ENCODE measurements at regions not wholly inside any gene's neighbourhood (a gene's known extent, or its start where the extent isn't known, plus 50 kb on each side); places are given as distances from the start of the nearest gene placed in this dataset.
A peak's percentile ranks its signal among the peaks of the same experiment; 100 is the strongest.

GRCh38 chr6:133741375-133741861, 147.5 kb upstream of the TCF21 start:
- H3K4me1 Mint-ChIP-seq (ENCODE audit: low read depth, unreplicated experiment) = peaks cover 37% of the 10 kb centered on the region
- no peak for TF ChIP-seq CTCF (IDR thresholded peaks at IDR 0.05; ENCODE audit: unreplicated experiment)
- CTCF ChIA-PET = interaction anchor here (0.5 kb wide), 1 partner anchor 1152 kb away, joined by 4 read pairs; the partner anchor contains the start of gene TAAR5
- DNase-seq = no peak
- H3K27ac Mint-ChIP-seq (ENCODE audit: unreplicated experiment) = no peak overlapping the region
- intact Hi-C loops (cut with micrococcal nuclease; ENCODE audit: unreplicated experiment) = no loop called here
- peaks cover 11% of the 10 kb centered on the region for H3K36me3 Mint-ChIP-seq (ENCODE audit: insufficient read depth, unreplicated experiment)
- no TSS peak for BruUV-seq (replicated peaks)
- no peak overlapping the region for H3K4me3 Mint-ChIP-seq (ENCODE audit: low read depth, unreplicated experiment)
- H3K9me3 Mint-ChIP-seq (ENCODE audit: low read depth, unreplicated experiment) = no peaks in the 10 kb centered on the region
- no peaks in the 10 kb centered on the region for H3K27me3 Mint-ChIP-seq (ENCODE audit: unreplicated experiment)

- H3K36me3 Mint-ChIP-seq (ENCODE audit: insufficient read depth, unreplicated experiment) = peaks cover 11% of the 10 kb centered on the region
- H3K27me3 Mint-ChIP-seq (ENCODE audit: unreplicated experiment) = no peaks in the 10 kb centered on the region
- no peak overlapping the region for H3K27ac Mint-ChIP-seq (ENCODE audit: unreplicated experiment)
- no TSS peak for BruUV-seq (replicated peaks)
- H3K4me3 Mint-ChIP-seq (ENCODE audit: low read depth, unreplicated experiment) = no peak overlapping the region
- CTCF ChIA-PET = interaction anchor here (0.6 kb wide), 1 partner anchor 158 kb away, joined by 3 read pairs; no protein-coding TSS in a partner anchor
- intact Hi-C loops (cut with micrococcal nuclease; ENCODE audit: unreplicated experiment) = no loop called here
- no peak for TF ChIP-seq CTCF (IDR thresholded peaks at IDR 0.05; ENCODE audit: unreplicated experiment)
- DNase-seq = no peak
- peaks cover 27% of the 10 kb centered on the region for H3K4me1 Mint-ChIP-seq (ENCODE audit: low read depth, unreplicated experiment)
- H3K9me3 Mint-ChIP-seq (ENCODE audit: low read depth, unreplicated experiment) = no peaks in the 10 kb centered on the region
Measured at GRCh38 chr6:133743621-133744020, 145.3 kb upstream of the TCF21 start.

GRCh38 chr6:133746417-133746770, 142.5 kb upstream of the TCF21 start:
- peak overlapping the region; percentile 60 for H3K4me3 Mint-ChIP-seq (ENCODE audit: low read depth, unreplicated experiment)
- intact Hi-C loops (cut with micrococcal nuclease; ENCODE audit: unreplicated experiment) = loop anchor here (5.0 kb wide), 1 partner anchor 99 kb away; no protein-coding TSS in a partner anchor

GRCh38 chr6:133748628-133749027, 140.3 kb upstream of the TCF21 start:
- H3K4me3 Mint-ChIP-seq (ENCODE audit: low read depth, unreplicated experiment) = no peak overlapping the region
- no TSS peak for BruUV-seq (replicated peaks)
- H3K4me1 Mint-ChIP-seq (ENCODE audit: low read depth, unreplicated experiment) = peaks cover 25% of the 10 kb centered on the region
- H3K36me3 Mint-ChIP-seq (ENCODE audit: insufficient read depth, unreplicated experiment) = peaks cover 11% of the 10 kb centered on the region
- CTCF ChIA-PET = no interaction called here
- no peaks in the 10 kb centered on the region for H3K9me3 Mint-ChIP-seq (ENCODE audit: low read depth, unreplicated experiment)
- no peaks in the 10 kb centered on the region for H3K27me3 Mint-ChIP-seq (ENCODE audit: unreplicated experiment)
- intact Hi-C loops (cut with micrococcal nuclease; ENCODE audit: unreplicated experiment) = loop anchor here (5.0 kb wide), 1 partner anchor 101 kb away; no protein-coding TSS in a partner anchor
- no peak overlapping the region for H3K27ac Mint-ChIP-seq (ENCODE audit: unreplicated experiment)
- no peak for DNase-seq
- no peak for TF ChIP-seq CTCF (IDR thresholded peaks at IDR 0.05; ENCODE audit: unreplicated experiment)

More at GRCh38 chr6:133746417-133746770, 142.5 kb upstream of the TCF21 start:
- no peak for TF ChIP-seq CTCF (IDR thresholded peaks at IDR 0.05; ENCODE audit: unreplicated experiment)
- Mint-ChIP-seq H3K36me3 (ENCODE audit: insufficient read depth, unreplicated experiment) (peaks cover 11% of the 10 kb centered on the region), H3K9me3 (ENCODE audit: low read depth, unreplicated experiment) (no peaks in the 10 kb centered on the region), H3K4me1 (ENCODE audit: low read depth, unreplicated experiment) (peaks cover 9% of the 10 kb centered on the region), H3K27me3 (ENCODE audit: unreplicated experiment) (no peaks in the 10 kb centered on the region), H3K27ac (ENCODE audit: unreplicated experiment) (peak overlapping the region; percentile 96)
- DNase-seq = no peak
- CTCF ChIA-PET = interaction anchor here (0.6 to 1.3 kb wide), 7 partner anchors 20 to 1428 kb away, joined by 3 to 7 read pairs (median 3); no protein-coding TSS in a partner anchor
- no TSS peak for BruUV-seq (replicated peaks)

Measured in Calu3 (cell line).